ENCODE measurements at regions not wholly inside any gene's neighbourhood (a gene's known extent, or its start where the extent isn't known, plus 50 kb on each side); places are given as distances from the start of the nearest gene placed in this dataset.

- peaks cover 0 to 12% (median 0%) of the 10 kb centered on the region in 5 donors for H3K27me3 Mint-ChIP-seq
- ChIA-PET CTCF (no interaction called here), POLR2A (no interaction called here)
- H3K9me3 Mint-ChIP-seq: peaks cover 9 to 38% (median 21%) of the 10 kb centered on the region in 11 donors
- H3K27ac Mint-ChIP-seq: no peak overlapping the region
- DNase-seq (no peak), ATAC-seq (no peak)
- intact Hi-C loops (cut with micrococcal nuclease): no loop called here
- H3K27ac ChIP-seq (ENCODE audit: low read depth, low read length): no peak overlapping the region
- no peaks in the 10 kb centered on the region for H3K36me3 Mint-ChIP-seq
- no peaks in the 10 kb centered on the region for H3K27me3 ChIP-seq (ENCODE audit: control insufficient read depth in 2 of 2, insufficient read depth in 2 of 2, low read length in 2 of 2)
- H3K4me3 ChIP-seq (ENCODE audit: low read length): no peak overlapping the region
- H3K4me1 ChIP-seq (ENCODE audit: control insufficient read depth in 2 of 2, insufficient read depth in 2 of 2, low read length in 2 of 2): no peaks in the 10 kb centered on the region
- H3K9me3 ChIP-seq (ENCODE audit: control insufficient read depth in 2 of 3, low read length in 3 of 3): no peaks in the 10 kb centered on the region
- no peaks in the 10 kb centered on the region for H3K36me3 ChIP-seq (ENCODE audit: control insufficient read depth in 2 of 3, insufficient read depth in 3 of 3, low read length in 3 of 3)
- H3K4me3 Mint-ChIP-seq: no peak overlapping the region
- H3K4me1 Mint-ChIP-seq: no peaks in the 10 kb centered on the region
Observed at GRCh38 chr12:38384816-38385378, 68.3 kb downstream of the ALG10B start.

- no peak overlapping the region for H3K27ac ChIP-seq (ENCODE audit: low read depth, low read length)
- no peak overlapping the region for H3K4me3 Mint-ChIP-seq
- H3K27me3 Mint-ChIP-seq: peaks cover 0 to 12% (median 0%) of the 10 kb centered on the region in 5 donors
- intact Hi-C loops (cut with micrococcal nuclease): no loop called here
- ChIA-PET POLR2A (no interaction called here), CTCF (no interaction called here)
- H3K27ac Mint-ChIP-seq: no peak overlapping the region
- ATAC-seq (no peak), DNase-seq (no peak)
- no peaks in the 10 kb centered on the region for H3K9me3 ChIP-seq (ENCODE audit: control insufficient read depth in 2 of 3, low read length in 3 of 3)
- no peaks in the 10 kb centered on the region for H3K36me3 Mint-ChIP-seq
- H3K4me1 ChIP-seq (ENCODE audit: control insufficient read depth in 2 of 2, insufficient read depth in 2 of 2, low read length in 2 of 2): no peaks in the 10 kb centered on the region
- no peaks in the 10 kb centered on the region for H3K36me3 ChIP-seq (ENCODE audit: control insufficient read depth in 2 of 3, insufficient read depth in 3 of 3, low read length in 3 of 3)
- peaks cover 5 to 32% (median 18%) of the 10 kb centered on the region in 11 donors for H3K9me3 Mint-ChIP-seq
- no peak overlapping the region for H3K4me3 ChIP-seq (ENCODE audit: low read length)
- H3K4me1 Mint-ChIP-seq: no peaks in the 10 kb centered on the region
- no peaks in the 10 kb centered on the region for H3K27me3 ChIP-seq (ENCODE audit: control insufficient read depth in 2 of 2, insufficient read depth in 2 of 2, low read length in 2 of 2)
Observed at GRCh38 chr12:38385486-38385885, 68.9 kb downstream of the ALG10B start.

GRCh38 chr12:38386205-38386985 lies 69.8 kb downstream of the ALG10B start:
- H3K36me3 Mint-ChIP-seq: no peaks in the 10 kb centered on the region
- no peaks in the 10 kb centered on the region for H3K27me3 ChIP-seq (ENCODE audit: control insufficient read depth in 2 of 2, insufficient read depth in 2 of 2, low read length in 2 of 2)
- no peaks in the 10 kb centered on the region for H3K9me3 ChIP-seq (ENCODE audit: control insufficient read depth in 2 of 3, low read length in 3 of 3)
- H3K9me3 Mint-ChIP-seq: peaks cover 0 to 25% (median 16%) of the 10 kb centered on the region in 11 donors
- H3K4me1 Mint-ChIP-seq: no peaks in the 10 kb centered on the region
- no peak overlapping the region for H3K4me3 ChIP-seq (ENCODE audit: low read length)
- H3K4me1 ChIP-seq (ENCODE audit: control insufficient read depth in 2 of 2, insufficient read depth in 2 of 2, low read length in 2 of 2): no peaks in the 10 kb centered on the region
- no peak overlapping the region for H3K27ac ChIP-seq (ENCODE audit: low read depth, low read length)
- intact Hi-C loops (cut with micrococcal nuclease): no loop called here
- ATAC-seq (no peak), DNase-seq (no peak)
- H3K36me3 ChIP-seq (ENCODE audit: control insufficient read depth in 2 of 3, insufficient read depth in 3 of 3, low read length in 3 of 3): no peaks in the 10 kb centered on the region
- H3K27me3 Mint-ChIP-seq: peaks cover 0 to 12% (median 0%) of the 10 kb centered on the region in 5 donors
- no peak overlapping the region for H3K4me3 Mint-ChIP-seq
- ChIA-PET CTCF (no interaction called here), POLR2A (no interaction called here)
- H3K27ac Mint-ChIP-seq: no peak overlapping the region

GRCh38 chr12:38389614-38390013 lies 73.0 kb downstream of the ALG10B start:
- H3K4me1 Mint-ChIP-seq: no peaks in the 10 kb centered on the region

GRCh38 chr12:38391007-38391406 lies 74.4 kb downstream of the ALG10B start:
- Mint-ChIP-seq H3K36me3 (no peaks in the 10 kb centered on the region), H3K4me1 (no peaks in the 10 kb centered on the region), H3K9me3 (peaks cover 0 to 11% (median 2%) of the 10 kb centered on the region in 11 donors), H3K27me3 (no peaks in the 10 kb centered on the region), H3K4me3 (no peak overlapping the region), H3K27ac (no peak overlapping the region)
- Histone ChIP-seq H3K27ac (ENCODE audit: low read depth, low read length) (no peak overlapping the region), H3K9me3 (ENCODE audit: control insufficient read depth in 2 of 3, low read length in 3 of 3) (no peaks in the 10 kb centered on the region), H3K36me3 (ENCODE audit: control insufficient read depth in 2 of 3, insufficient read depth in 3 of 3, low read length in 3 of 3) (no peaks in the 10 kb centered on the region), H3K4me3 (ENCODE audit: low read length) (no peak overlapping the region), H3K4me1 (ENCODE audit: control insufficient read depth in 2 of 2, insufficient read depth in 2 of 2, low read length in 2 of 2) (no peaks in the 10 kb centered on the region), H3K27me3 (ENCODE audit: control insufficient read depth in 2 of 2, insufficient read depth in 2 of 2, low read length in 2 of 2) (no peaks in the 10 kb centered on the region)
- ChIA-PET POLR2A (no interaction called here), CTCF (no interaction called here)
- ATAC-seq (no peak), DNase-seq (no peak)
- intact Hi-C loops (cut with micrococcal nuclease): no loop called here

More at GRCh38 chr12:38389614-38390013, 73.0 kb downstream of the ALG10B start:
- peaks cover 0 to 12% (median 2%) of the 10 kb centered on the region in 11 donors for H3K9me3 Mint-ChIP-seq
- Histone ChIP-seq H3K36me3 (ENCODE audit: control insufficient read depth in 2 of 3, insufficient read depth in 3 of 3, low read length in 3 of 3) (no peaks in the 10 kb centered on the region), H3K27ac (ENCODE audit: low read depth, low read length) (no peak overlapping the region), H3K4me3 (ENCODE audit: low read length) (no peak overlapping the region), H3K27me3 (ENCODE audit: control insufficient read depth in 2 of 2, insufficient read depth in 2 of 2, low read length in 2 of 2) (no peaks in the 10 kb centered on the region), H3K4me1 (ENCODE audit: control insufficient read depth in 2 of 2, insufficient read depth in 2 of 2, low read length in 2 of 2) (no peaks in the 10 kb centered on the region), H3K9me3 (ENCODE audit: control insufficient read depth in 2 of 3, low read length in 3 of 3) (no peaks in the 10 kb centered on the region)
- no peak for ATAC-seq
- no peaks in the 10 kb centered on the region for H3K36me3 Mint-ChIP-seq
- no peak overlapping the region for H3K4me3 Mint-ChIP-seq
- no peak for DNase-seq
- POLR2A ChIA-PET: no interaction called here
- CTCF ChIA-PET: no interaction called here
- H3K27ac Mint-ChIP-seq: no peak overlapping the region
- intact Hi-C loops (cut with micrococcal nuclease): loop anchor here in 1 of 2 donors (2.0 kb wide), 1 partner anchor 21 kb away; no protein-coding TSS in a partner anchor
- H3K27me3 Mint-ChIP-seq: no peaks in the 10 kb centered on the region

- Mint-ChIP-seq H3K36me3 (no peaks in the 10 kb centered on the region), H3K4me3 (no peak overlapping the region), H3K4me1 (peaks cover 0 to 2% (median 0%) of the 10 kb centered on the region in 7 donors), H3K27ac (no peak overlapping the region), H3K9me3 (peaks cover 0 to 25% (median 8%) of the 10 kb centered on the region in 11 donors), H3K27me3 (no peaks in the 10 kb centered on the region)
- POLR2A ChIA-PET: no interaction called here
- CTCF ChIA-PET: no interaction called here
- ATAC-seq: peak; percentile 80
- Histone ChIP-seq H3K27me3 (ENCODE audit: control insufficient read depth in 2 of 2, insufficient read depth in 2 of 2, low read length in 2 of 2) (no peaks in the 10 kb centered on the region), H3K4me1 (ENCODE audit: control insufficient read depth in 2 of 2, insufficient read depth in 2 of 2, low read length in 2 of 2) (no peaks in the 10 kb centered on the region), H3K4me3 (ENCODE audit: low read length) (no peak overlapping the region), H3K9me3 (ENCODE audit: control insufficient read depth in 2 of 3, low read length in 3 of 3) (no peaks in the 10 kb centered on the region), H3K27ac (ENCODE audit: low read depth, low read length) (no peak overlapping the region), H3K36me3 (ENCODE audit: control insufficient read depth in 2 of 3, insufficient read depth in 3 of 3, low read length in 3 of 3) (no peaks in the 10 kb centered on the region)
- no peak for DNase-seq
- intact Hi-C loops (cut with micrococcal nuclease): no loop called here
Observed at GRCh38 chr12:38392554-38393144, 76.1 kb downstream of the ALG10B start.
